ENCODE measurements at regions not wholly inside any gene's neighbourhood (a gene's known extent, or its start where the extent isn't known, plus 50 kb on each side); places are given as distances from the start of the nearest gene placed in this dataset.

- TF ChIP-seq CTCF (IDR thresholded peaks at IDR 0.05) (no peak), POLR2A (IDR thresholded peaks at IDR 0.05) (no peak)
These were observed 516.8 kb upstream of the ADGRL3 start for GRCh38 chr4:60683357-60683756.
